D721Med (cell line): ENCODE measurements at regions not wholly inside any gene's neighbourhood (a gene's known extent, or its start where the extent isn't known, plus 50 kb on each side); places are given as distances from the start of the nearest gene placed in this dataset.
"Not testable (repeated sequence)": the region's sequence is repeated elsewhere in the genome, so short reads cannot be mapped to it uniquely, and the experiment has no call there.

Experiments used
- DNase-seq: peaks from one replicate; pipeline ENCODE4 v3.0.0; 2011; ENCODE audit warnings: low spot score; ENCODE audit not compliant: insufficient read length
- FAIRE-seq: peaks from 2 replicates; lab custom pipeline; 2011; peaks lifted over from hg19 to GRCh38; lab: Jason Lieb, UNC
- TF ChIP-seq, protein P1 (sequence below): IDR thresholded peaks from 2 replicates; pipeline ENCODE4 v1.5.1; 2012; ENCODE audit warnings: mild to moderate bottlenecking, control low read depth; ENCODE audit not compliant: insufficient read depth; ENCODE audit errors: missing control alignments

DNA sequence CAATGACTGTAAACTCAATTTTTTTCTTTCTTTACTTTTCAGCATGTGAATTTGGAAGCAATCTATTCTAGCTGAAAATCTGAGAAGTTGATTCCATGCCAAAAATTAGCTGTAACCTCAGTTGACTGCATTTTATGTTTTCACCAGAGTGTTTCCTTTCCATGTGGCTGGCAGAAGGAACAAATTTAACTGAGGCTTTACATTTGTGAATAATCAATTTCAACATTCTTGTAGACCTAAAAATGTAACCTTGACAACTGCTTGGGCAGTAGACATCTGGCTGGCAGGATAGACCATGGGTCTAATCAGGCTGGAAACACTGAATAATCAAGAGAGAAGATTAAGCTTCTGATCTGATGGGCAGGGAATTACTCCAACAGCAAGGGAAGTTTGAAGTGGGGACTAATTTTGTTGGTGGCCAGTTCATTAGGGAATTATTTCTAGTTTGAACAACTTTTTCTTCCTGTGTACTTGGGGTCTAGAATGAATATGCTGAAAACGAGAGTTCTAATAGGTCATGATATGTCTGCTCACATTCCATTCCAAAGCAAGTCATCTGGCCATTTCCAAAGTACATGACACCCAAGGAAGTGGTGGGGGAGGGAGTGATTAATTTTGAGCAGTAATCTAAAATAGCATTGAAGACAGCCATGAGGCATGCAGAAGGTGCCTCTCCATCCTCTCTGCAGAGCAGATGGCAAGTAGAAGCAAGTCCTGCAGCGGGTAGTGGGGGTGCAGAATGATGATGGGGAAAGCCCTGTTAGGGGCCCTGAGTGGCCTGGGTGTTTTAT is 68.2 kb downstream of the ATP23 start:
- TF ChIP-seq, protein P1, sequence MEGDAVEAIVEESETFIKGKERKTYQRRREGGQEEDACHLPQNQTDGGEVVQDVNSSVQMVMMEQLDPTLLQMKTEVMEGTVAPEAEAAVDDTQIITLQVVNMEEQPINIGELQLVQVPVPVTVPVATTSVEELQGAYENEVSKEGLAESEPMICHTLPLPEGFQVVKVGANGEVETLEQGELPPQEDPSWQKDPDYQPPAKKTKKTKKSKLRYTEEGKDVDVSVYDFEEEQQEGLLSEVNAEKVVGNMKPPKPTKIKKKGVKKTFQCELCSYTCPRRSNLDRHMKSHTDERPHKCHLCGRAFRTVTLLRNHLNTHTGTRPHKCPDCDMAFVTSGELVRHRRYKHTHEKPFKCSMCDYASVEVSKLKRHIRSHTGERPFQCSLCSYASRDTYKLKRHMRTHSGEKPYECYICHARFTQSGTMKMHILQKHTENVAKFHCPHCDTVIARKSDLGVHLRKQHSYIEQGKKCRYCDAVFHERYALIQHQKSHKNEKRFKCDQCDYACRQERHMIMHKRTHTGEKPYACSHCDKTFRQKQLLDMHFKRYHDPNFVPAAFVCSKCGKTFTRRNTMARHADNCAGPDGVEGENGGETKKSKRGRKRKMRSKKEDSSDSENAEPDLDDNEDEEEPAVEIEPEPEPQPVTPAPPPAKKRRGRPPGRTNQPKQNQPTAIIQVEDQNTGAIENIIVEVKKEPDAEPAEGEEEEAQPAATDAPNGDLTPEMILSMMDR: no peak
- FAIRE-seq (no peak), DNase-seq (no peak)

DNA sequence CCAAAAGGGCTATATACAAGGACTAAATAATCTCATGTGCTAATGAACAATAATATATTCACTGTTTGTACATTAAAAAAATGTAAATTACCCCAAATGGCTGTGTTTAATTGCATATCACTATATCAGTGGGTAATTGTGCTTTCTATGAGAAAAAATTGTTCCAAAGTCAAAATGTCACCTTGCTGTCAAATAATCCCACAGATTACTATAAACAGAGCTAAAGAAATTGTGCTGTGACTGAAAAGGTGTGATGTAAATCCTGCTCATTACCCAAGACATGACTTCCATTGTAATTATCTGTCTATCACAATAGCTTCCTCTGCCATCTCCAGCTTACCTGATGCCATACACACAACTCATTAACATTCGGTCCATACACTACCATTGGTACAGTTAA is 70.3 kb downstream of the ATP23 start:
- DNase-seq (no peak), FAIRE-seq (no peak)
- TF ChIP-seq, protein P1: no peak

DNA sequence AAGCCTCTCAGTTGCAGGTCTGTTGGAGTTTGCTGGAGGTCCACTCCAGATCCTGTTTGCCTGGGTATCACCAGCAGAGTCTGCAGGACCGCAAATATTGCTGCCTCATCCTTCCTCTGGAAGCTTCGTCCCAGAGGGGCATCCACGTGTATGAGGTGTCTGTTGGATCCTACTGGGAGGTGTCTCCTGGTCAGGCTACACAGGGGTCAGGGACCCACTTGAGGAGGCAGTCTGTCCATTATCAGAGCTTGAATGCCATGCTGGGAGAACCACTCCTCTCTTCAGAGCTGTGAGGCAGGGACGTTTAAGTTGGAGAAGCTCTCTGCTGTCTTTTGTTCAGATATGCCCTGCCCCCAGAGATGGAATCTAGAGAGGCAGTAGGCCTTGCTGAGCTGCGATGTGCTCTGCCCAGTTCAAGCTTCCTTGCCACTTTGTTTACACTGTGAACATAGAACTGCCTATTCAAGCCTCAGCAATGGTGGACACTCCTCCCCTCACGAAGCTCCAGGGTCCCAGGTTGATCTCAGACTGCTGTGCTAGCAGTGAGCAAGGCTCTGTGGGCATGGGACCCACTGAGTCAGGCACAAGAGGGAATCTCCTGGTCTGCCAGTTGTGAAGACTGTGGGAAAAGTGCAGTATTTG is 81.1 kb downstream of the ATP23 start:
- FAIRE-seq, DNase-seq: not testable (repeated sequence)

DNA sequence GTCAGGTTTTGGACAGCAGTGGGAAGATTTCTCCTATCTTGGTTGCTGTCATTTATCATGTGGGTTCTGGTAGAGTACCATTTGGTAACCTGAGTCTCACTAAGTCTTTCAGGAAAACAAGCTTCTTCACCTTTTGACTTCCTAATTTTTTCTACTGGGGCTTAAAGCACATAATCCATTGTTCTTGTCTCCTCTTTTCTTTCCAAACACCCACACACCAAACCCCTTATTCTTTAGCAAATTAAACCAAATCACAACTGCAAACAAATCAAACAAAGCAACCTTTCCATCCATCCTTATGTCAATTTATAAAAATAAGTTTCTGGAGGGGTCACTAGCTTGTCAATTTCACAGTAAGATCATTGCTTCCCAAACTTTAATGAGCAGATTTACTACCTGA is 84.1 kb downstream of the ATP23 start:
- TF ChIP-seq, protein P1: no peak
- no peak for DNase-seq

DNA sequence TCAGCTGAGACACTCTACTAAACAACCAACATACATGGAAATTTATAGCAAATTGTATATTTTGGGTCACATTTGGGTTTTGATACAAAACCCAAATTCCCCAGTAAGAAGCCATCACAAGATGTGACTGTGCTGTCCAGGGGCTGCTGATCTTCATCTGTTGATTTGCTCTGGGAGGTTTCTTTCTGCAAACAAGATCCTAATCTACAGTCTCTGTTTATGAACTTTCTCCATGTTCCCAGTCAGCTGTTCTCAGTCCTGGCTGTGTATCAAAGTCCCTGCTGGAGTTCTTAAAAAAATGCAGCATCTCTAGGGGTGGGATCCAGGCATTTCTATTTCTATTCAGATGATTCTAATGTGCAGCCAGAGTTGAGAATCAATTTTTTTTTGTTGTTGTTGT is 85.1 kb downstream of the ATP23 start:
- no peak for DNase-seq
- FAIRE-seq: no peak
- TF ChIP-seq, protein P1: no peak

More for the DNA sequence above, 84.1 kb downstream of the ATP23 start:
- no peak for FAIRE-seq

DNA sequence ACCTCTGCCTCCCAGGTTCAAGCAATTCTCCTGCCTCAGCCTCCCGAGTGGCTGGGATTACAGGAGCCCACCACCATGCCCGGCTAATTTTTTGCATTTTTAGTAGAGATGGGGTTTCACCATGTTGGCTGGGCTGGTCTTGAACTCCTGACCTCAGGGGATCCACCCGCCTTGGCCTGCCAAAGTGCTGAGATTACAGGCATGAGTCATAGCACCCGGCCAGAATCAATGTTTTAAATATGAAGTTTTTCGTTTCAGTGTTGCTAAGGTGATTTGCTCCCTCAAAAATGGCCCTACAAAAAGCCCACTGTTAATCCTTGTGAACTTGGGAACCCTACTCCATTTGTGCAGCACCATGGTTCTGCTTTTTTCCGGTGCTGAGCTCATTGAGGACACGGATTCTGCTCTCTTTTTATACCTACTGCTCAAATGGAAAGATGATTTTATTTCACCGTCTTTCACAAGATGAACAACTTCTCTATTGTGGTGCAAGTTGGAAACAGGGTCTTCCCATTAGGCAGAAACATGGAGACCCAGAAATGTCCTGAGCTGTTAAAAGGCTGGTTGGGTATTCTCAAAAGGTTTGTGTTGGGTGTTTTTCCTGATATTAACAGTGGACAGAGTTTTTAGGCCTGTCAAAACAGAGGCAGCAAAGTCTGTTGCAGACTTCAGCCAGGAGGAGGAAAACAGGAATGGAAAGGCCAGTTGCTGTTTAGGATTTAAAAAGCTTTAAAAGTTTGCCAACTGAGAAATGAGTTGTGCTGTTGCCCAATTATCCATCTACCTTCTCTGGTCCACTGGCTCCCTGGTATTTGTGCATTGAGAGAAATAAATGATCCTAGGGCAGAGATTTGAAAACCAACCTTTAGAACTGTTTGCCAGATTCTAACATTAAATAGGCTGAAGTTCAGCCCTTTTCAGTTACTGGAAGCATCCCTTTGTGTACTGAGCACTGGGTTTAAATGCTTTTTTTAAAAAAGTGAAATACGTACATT is 85.8 kb downstream of the ATP23 start:
- TF ChIP-seq, protein P1: no peak
- DNase-seq: no peak
- no peak for FAIRE-seq

DNA sequence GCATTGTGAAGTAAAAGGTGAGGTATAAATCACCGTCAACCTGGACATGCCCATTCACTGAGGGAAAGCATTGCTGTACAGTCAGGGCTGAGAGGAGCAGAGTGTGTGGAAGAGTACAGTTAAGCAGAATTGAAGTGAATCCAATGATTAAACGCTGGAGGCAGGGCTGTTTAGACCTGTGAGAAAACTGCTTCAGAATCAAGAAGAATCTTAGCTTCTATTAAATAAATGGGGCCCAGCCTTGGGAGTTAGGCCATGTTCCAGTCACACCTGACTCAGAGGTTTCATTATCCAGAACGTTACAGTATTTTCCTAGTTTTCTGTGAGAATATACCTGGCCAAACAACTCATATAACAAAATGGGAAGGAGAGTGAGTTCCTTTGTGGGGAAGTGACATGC is 86.9 kb downstream of the ATP23 start:
- FAIRE-seq: no peak
- no peak for DNase-seq
- TF ChIP-seq, protein P1: no peak
